ENCODE measurements at regions not wholly inside any gene's neighbourhood (a gene's known extent, or its start where the extent isn't known, plus 50 kb on each side); places are given as distances from the start of the nearest gene placed in this dataset.

- no peak for FAIRE-seq
- no peak for DNase-seq (ENCODE audit: insufficient read length, low spot score)
- TF ChIP-seq, protein P1, sequence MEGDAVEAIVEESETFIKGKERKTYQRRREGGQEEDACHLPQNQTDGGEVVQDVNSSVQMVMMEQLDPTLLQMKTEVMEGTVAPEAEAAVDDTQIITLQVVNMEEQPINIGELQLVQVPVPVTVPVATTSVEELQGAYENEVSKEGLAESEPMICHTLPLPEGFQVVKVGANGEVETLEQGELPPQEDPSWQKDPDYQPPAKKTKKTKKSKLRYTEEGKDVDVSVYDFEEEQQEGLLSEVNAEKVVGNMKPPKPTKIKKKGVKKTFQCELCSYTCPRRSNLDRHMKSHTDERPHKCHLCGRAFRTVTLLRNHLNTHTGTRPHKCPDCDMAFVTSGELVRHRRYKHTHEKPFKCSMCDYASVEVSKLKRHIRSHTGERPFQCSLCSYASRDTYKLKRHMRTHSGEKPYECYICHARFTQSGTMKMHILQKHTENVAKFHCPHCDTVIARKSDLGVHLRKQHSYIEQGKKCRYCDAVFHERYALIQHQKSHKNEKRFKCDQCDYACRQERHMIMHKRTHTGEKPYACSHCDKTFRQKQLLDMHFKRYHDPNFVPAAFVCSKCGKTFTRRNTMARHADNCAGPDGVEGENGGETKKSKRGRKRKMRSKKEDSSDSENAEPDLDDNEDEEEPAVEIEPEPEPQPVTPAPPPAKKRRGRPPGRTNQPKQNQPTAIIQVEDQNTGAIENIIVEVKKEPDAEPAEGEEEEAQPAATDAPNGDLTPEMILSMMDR (IDR thresholded peaks at IDR 0.05; ENCODE audit: insufficient read depth, missing control alignments) = no peak
Measured at GRCh38 chr14:97395068-97395467, 597.9 kb downstream of the VRK1 start.

GRCh38 chr14:97401714-97402113, 604.5 kb downstream of the VRK1 start:
- FAIRE-seq (no peak), DNase-seq (ENCODE audit: insufficient read length, low spot score) (no peak)

DNA sequence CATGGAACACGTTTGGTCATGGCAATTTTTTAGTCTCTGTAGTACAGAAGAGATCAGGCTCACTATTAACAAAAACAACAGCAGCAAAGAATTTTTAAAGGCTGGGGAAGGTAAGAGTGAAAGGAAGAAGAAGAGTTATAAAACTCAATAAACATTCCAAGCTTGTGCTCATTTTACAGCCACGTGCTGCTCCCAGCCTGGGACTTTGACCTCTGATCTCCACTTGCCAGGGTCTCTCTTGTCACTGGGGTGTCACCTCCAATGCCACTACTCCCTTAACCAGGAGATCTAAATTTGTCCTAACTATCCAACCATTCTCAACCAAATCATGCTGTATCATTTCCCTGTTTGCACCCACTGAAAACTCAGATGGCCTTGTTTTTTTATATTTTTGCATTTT, 605.1 kb downstream of the VRK1 start:
- TF ChIP-seq, protein P1 (IDR thresholded peaks at IDR 0.05; ENCODE audit: insufficient read depth, missing control alignments) = no peak
- no peak for DNase-seq (ENCODE audit: insufficient read length, low spot score)
- no peak for FAIRE-seq

More at GRCh38 chr14:97401714-97402113, 604.5 kb downstream of the VRK1 start:
- TF ChIP-seq, protein P1 (IDR thresholded peaks at IDR 0.05; ENCODE audit: insufficient read depth, missing control alignments) = no peak

GRCh38 chr14:97407701-97408407, 610.7 kb downstream of the VRK1 start:
- FAIRE-seq (no peak), DNase-seq (ENCODE audit: insufficient read length, low spot score) (no peak)
- TF ChIP-seq, protein P1 (IDR thresholded peaks at IDR 0.05; ENCODE audit: insufficient read depth, missing control alignments) = no peak

DNA sequence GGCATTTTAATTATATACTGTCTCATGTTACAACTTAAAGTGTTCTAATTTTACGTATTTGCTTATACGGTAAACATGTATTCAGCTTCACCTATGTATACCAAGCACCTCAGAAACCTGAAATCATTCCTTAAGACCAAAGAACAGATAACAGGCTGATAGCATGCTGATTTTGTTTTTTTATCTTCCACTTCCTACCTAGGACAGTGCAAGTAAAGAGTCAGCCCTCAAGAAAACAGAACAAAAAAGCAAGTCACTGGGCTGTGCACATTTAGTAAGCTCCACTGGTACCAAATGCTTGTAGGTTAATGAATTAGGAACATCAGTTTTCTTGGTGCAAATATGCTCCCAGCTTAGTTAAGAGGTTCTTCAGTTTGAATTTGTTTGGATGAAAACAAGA, 611.3 kb downstream of the VRK1 start:
- TF ChIP-seq, protein P1 (IDR thresholded peaks at IDR 0.05; ENCODE audit: insufficient read depth, missing control alignments) = no peak
- DNase-seq (ENCODE audit: insufficient read length, low spot score) (no peak), FAIRE-seq (no peak)

DNA sequence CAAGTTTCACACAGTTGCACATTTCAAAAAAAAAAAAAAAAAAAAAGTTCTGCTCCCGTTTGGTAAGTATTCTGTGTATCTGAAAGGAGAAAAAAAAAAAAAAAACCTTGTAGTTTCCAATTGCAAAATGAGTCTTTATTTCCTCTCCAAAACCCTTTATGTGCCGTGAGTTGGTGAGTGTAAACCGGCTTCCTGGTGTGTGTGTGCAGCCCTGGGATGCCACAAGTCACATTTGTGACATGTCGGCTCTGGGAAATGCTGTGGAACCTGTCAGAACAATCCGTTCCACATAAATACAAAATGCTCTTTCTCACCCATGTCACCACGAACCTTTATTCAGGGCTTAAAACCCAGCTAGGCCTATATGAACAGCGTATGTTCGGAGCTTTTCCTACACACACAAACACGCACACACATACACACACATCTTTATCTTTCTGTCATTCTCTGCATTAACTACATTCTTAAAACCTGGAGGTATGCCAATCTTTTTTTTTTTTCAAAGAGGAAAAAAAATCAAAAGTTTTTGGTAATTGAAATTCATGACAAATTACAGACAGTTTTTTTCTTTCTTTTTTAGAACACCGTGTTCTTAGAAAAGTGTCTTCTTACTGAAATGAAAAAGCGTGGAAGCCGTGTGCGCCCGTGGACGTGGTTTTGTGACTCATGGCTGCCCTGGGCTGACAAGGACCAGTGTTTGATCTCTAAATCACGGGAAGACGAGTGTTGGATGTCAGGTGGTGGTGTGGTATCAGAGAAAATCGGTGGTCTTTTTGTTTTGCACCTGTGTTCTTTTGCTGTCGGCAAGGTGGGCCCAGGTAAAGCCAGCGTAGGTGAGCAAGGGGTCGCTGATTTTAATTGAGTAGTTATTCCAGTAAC, 612.0 kb downstream of the VRK1 start:
- FAIRE-seq = no peak
- no peak for DNase-seq (ENCODE audit: insufficient read length, low spot score)

More for the DNA sequence above, 612.0 kb downstream of the VRK1 start:
- TF ChIP-seq, protein P1 (IDR thresholded peaks at IDR 0.05; ENCODE audit: insufficient read depth, missing control alignments) = no peak
